ENCODE measurements at regions not wholly inside any gene's neighbourhood (a gene's known extent, or its start where the extent isn't known, plus 50 kb on each side); places are given as distances from the start of the nearest gene placed in this dataset.

GRCh38 chrX:144265641-144266040 lies 381.8 kb downstream of the UBE2NL start:
- Histone ChIP-seq H3K4me3 (ENCODE audit: low read length) (no peak overlapping the region), H3K79me2 (replicated peaks; ENCODE audit: insufficient read depth, low read length) (no peaks in the 10 kb centered on the region), H3F3A (ENCODE audit: insufficient read depth, low read length, poor library complexity, severe bottlenecking) (no peaks in the 10 kb centered on the region), H2AFZ (ENCODE audit: low read depth, low read length) (no peak overlapping the region), H3K4me2 (ENCODE audit: low read length) (no peak overlapping the region), H3K27me3 (ENCODE audit: insufficient read depth, low read depth, low read length) (no peaks in the 10 kb centered on the region), H4K20me1 (ENCODE audit: insufficient read depth) (no peaks in the 10 kb centered on the region), H3K36me3 (ENCODE audit: insufficient read depth, low read length) (no peaks in the 10 kb centered on the region), H3K9me2 (ENCODE audit: insufficient read depth, low read length) (no peaks in the 10 kb centered on the region), H3K9ac (ENCODE audit: low read length) (no peak overlapping the region), H3K9me3 (ENCODE audit: low read length) (no peaks in the 10 kb centered on the region), H3K27ac (ENCODE audit: low read length) (no peak overlapping the region)
- no peak for TF ChIP-seq SMC3 (conservative IDR thresholded peaks at IDR 0.05; ENCODE audit: poor library complexity)
- no peak for TF ChIP-seq RAD21 (conservative IDR thresholded peaks at IDR 0.05)
- TF ChIP-seq POLR2AphosphoS5 (IDR thresholded peaks at IDR 0.05): no peak
- no peak for TF ChIP-seq TAF1 (IDR thresholded peaks at IDR 0.05; ENCODE audit: low read depth)
- TF ChIP-seq REST (IDR thresholded peaks at IDR 0.05; ENCODE audit: borderline replicate concordance): no peak
- TF ChIP-seq MXI1 (conservative IDR thresholded peaks at IDR 0.05; ENCODE audit: poor library complexity, severe bottlenecking): no peak
- TF ChIP-seq EZH2 (IDR thresholded peaks at IDR 0.05; ENCODE audit: borderline replicate concordance, insufficient read depth, low read length, poor library complexity, severe bottlenecking): no peak
- no peak for TF ChIP-seq EP300 (conservative IDR thresholded peaks at IDR 0.05; ENCODE audit: poor library complexity, severe bottlenecking)

- no peak overlapping the region for H3K27ac ChIP-seq (ENCODE audit: low read length)
- no peak overlapping the region for H2AFZ ChIP-seq (ENCODE audit: low read depth, low read length)
- H3K9me3 ChIP-seq (ENCODE audit: low read length): no peaks in the 10 kb centered on the region
- H3K9ac ChIP-seq (ENCODE audit: low read length): no peak overlapping the region
- no peaks in the 10 kb centered on the region for H3K79me2 ChIP-seq (replicated peaks; ENCODE audit: insufficient read depth, low read length)
- no peaks in the 10 kb centered on the region for H4K20me1 ChIP-seq (ENCODE audit: insufficient read depth)
- H3F3A ChIP-seq (ENCODE audit: insufficient read depth, low read length, poor library complexity, severe bottlenecking): no peaks in the 10 kb centered on the region
- no peak overlapping the region for H3K4me2 ChIP-seq (ENCODE audit: low read length)
- no peaks in the 10 kb centered on the region for H3K9me2 ChIP-seq (ENCODE audit: insufficient read depth, low read length)
- no peaks in the 10 kb centered on the region for H3K36me3 ChIP-seq (ENCODE audit: insufficient read depth, low read length)
- no peak overlapping the region for H3K4me3 ChIP-seq (ENCODE audit: low read length)
- TF ChIP-seq CTCF (IDR thresholded peaks at IDR 0.05; ENCODE audit: poor library complexity, severe bottlenecking) (no peak), MXI1 (conservative IDR thresholded peaks at IDR 0.05; ENCODE audit: poor library complexity, severe bottlenecking) (no peak), SMC3 (conservative IDR thresholded peaks at IDR 0.05; ENCODE audit: poor library complexity) (no peak), RAD21 (conservative IDR thresholded peaks at IDR 0.05) (no peak), REST (IDR thresholded peaks at IDR 0.05; ENCODE audit: borderline replicate concordance) (no peak), POLR2AphosphoS5 (IDR thresholded peaks at IDR 0.05) (no peak)
- H3K27me3 ChIP-seq (ENCODE audit: insufficient read depth, low read depth, low read length): no peaks in the 10 kb centered on the region
These were observed 391.5 kb downstream of the UBE2NL start for GRCh38 chrX:144275367-144275766.

Measured in neural cell (in vitro differentiated cells).